GM13977 (cell line): ENCODE measurements at regions not wholly inside any gene's neighbourhood (a gene's known extent, or its start where the extent isn't known, plus 50 kb on each side); places are given as distances from the start of the nearest gene placed in this dataset.

Experiments used
- DNase-seq: peaks from one replicate; pipeline ENCODE4 v3.0.0; 2012; ENCODE audit warnings: low spot score
- CTCF ChIP-seq: IDR thresholded peaks from 2 replicates; pipeline ENCODE4 v1.5.1; 2012; ENCODE audit warnings: mild to moderate bottlenecking, control low read depth; ENCODE audit not compliant: insufficient read depth; ENCODE audit errors: extremely low read depth, missing control alignments
- in situ Hi-C: fragments of 300-500 bp; cut with MboI; formaldehyde crosslinking; loops from one replicate; pipeline ENCODE4 v1.12.0; 2022; ENCODE audit warnings: low sequenced_read_pairs, low pct_unique_long_range_greater_than_20kb, mixed read lengths, inconsistent platforms; ENCODE audit not compliant: unreplicated experiment

- no peak for TF ChIP-seq CTCF
- in situ Hi-C loops = no loop called here
- no peak for DNase-seq
Measured at GRCh38 chr4:4714331-4714730, 145.1 kb upstream of the MSX1 start.

- DNase-seq = no peak
- in situ Hi-C loops = no loop called here
- no peak for TF ChIP-seq CTCF
Measured at GRCh38 chr4:4712800-4713528, 146.5 kb upstream of the MSX1 start.

GRCh38 chr4:4711902-4712301 is 147.6 kb upstream of the MSX1 start:
- no peak for DNase-seq
- no peak for TF ChIP-seq CTCF
- in situ Hi-C loops = no loop called here

- TF ChIP-seq CTCF = no peak
- DNase-seq = no peak
- in situ Hi-C loops = no loop called here
Measured at GRCh38 chr4:4709736-4710135, 149.7 kb upstream of the MSX1 start.

GRCh38 chr4:4704267-4704666 is 155.2 kb upstream of the MSX1 start:
- no peak for DNase-seq
- no peak for TF ChIP-seq CTCF
- in situ Hi-C loops = no loop called here

GRCh38 chr4:4697584-4697983 is 155.7 kb upstream of the STX18 start:
- TF ChIP-seq CTCF = no peak
- DNase-seq = no peak
- in situ Hi-C loops = no loop called here

GRCh38 chr4:4696530-4696929 is 154.7 kb upstream of the STX18 start:
- no peak for TF ChIP-seq CTCF
- in situ Hi-C loops = no loop called here

More at GRCh38 chr4:4696530-4696929, 154.7 kb upstream of the STX18 start:
- DNase-seq = no peak
